ENCODE measurements at regions not wholly inside any gene's neighbourhood (a gene's known extent, or its start where the extent isn't known, plus 50 kb on each side); places are given as distances from the start of the nearest gene placed in this dataset.

DNA sequence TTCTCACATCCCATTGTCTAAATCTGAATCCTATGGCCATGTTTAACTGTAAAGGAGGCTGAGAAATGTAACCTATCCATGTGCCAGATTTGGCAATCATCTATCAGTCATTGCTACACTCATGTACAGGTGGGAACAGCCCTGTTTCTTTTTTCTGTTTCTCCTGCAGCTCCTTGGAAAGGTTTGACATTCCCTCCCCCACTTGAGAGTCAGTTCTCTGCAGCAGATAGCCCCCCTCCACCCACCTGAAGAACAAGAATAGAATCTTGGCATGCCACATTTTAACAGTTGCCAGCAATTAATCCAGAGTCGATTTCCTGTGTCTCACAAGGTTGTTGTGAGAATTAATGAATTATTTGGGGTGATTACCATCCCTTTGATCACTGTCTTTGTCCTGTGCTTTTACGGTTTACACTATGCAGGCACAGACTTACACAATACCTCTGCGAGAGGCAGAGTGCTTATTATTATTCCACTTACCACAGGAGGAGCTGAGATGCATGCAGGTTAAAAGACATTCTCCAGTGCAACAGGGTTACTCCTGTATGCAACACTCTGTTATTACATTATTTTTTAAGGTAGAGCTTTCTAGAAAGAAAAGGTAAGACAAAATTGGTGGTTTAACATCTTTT lies 351.0 kb upstream of the THRB start (continued):
- TF ChIP-seq, protein P1, sequence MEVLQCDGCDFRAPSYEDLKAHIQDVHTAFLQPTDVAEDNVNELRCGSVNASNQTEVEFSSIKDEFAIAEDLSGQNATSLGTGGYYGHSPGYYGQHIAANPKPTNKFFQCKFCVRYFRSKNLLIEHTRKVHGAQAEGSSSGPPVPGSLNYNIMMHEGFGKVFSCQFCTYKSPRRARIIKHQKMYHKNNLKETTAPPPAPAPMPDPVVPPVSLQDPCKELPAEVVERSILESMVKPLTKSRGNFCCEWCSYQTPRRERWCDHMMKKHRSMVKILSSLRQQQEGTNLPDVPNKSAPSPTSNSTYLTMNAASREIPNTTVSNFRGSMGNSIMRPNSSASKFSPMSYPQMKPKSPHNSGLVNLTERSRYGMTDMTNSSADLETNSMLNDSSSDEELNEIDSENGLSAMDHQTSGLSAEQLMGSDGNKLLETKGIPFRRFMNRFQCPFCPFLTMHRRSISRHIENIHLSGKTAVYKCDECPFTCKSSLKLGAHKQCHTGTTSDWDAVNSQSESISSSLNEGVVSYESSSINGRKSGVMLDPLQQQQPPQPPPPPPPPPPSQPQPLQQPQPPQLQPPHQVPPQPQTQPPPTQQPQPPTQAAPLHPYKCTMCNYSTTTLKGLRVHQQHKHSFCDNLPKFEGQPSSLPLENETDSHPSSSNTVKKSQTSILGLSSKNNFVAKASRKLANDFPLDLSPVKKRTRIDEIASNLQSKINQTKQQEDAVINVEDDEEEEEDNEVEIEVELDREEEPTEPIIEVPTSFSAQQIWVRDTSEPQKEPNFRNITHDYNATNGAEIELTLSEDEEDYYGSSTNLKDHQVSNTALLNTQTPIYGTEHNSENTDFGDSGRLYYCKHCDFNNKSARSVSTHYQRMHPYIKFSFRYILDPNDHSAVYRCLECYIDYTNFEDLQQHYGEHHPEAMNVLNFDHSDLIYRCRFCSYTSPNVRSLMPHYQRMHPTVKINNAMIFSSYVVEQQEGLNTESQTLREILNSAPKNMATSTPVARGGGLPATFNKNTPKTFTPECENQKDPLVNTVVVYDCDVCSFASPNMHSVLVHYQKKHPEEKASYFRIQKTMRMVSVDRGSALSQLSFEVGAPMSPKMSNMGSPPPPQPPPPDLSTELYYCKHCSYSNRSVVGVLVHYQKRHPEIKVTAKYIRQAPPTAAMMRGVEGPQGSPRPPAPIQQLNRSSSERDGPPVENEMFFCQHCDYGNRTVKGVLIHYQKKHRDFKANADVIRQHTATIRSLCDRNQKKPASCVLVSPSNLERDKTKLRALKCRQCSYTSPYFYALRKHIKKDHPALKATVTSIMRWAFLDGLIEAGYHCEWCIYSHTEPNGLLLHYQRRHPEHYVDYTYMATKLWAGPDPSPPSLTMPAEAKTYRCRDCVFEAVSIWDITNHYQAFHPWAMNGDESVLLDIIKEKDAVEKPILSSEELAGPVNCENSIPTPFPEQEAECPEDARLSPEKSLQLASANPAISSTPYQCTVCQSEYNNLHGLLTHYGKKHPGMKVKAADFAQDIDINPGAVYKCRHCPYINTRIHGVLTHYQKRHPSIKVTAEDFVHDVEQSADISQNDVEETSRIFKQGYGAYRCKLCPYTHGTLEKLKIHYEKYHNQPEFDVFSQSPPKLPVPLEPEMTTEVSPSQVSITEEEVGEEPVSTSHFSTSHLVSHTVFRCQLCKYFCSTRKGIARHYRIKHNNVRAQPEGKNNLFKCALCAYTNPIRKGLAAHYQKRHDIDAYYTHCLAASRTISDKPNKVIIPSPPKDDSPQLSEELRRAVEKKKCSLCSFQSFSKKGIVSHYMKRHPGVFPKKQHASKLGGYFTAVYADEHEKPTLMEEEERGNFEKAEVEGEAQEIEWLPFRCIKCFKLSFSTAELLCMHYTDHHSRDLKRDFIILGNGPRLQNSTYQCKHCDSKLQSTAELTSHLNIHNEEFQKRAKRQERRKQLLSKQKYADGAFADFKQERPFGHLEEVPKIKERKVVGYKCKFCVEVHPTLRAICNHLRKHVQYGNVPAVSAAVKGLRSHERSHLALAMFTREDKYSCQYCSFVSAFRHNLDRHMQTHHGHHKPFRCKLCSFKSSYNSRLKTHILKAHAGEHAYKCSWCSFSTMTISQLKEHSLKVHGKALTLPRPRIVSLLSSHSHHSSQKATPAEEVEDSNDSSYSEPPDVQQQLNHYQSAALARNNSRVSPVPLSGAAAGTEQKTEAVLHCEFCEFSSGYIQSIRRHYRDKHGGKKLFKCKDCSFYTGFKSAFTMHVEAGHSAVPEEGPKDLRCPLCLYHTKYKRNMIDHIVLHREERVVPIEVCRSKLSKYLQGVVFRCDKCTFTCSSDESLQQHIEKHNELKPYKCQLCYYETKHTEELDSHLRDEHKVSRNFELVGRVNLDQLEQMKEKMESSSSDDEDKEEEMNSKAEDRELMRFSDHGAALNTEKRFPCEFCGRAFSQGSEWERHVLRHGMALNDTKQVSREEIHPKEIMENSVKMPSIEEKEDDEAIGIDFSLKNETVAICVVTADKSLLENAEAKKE (CRISPR knock-in tag; IDR thresholded peaks at IDR 0.05) = no peak
- TF ChIP-seq, protein P2, sequence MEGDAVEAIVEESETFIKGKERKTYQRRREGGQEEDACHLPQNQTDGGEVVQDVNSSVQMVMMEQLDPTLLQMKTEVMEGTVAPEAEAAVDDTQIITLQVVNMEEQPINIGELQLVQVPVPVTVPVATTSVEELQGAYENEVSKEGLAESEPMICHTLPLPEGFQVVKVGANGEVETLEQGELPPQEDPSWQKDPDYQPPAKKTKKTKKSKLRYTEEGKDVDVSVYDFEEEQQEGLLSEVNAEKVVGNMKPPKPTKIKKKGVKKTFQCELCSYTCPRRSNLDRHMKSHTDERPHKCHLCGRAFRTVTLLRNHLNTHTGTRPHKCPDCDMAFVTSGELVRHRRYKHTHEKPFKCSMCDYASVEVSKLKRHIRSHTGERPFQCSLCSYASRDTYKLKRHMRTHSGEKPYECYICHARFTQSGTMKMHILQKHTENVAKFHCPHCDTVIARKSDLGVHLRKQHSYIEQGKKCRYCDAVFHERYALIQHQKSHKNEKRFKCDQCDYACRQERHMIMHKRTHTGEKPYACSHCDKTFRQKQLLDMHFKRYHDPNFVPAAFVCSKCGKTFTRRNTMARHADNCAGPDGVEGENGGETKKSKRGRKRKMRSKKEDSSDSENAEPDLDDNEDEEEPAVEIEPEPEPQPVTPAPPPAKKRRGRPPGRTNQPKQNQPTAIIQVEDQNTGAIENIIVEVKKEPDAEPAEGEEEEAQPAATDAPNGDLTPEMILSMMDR (conservative IDR thresholded peaks at IDR 0.05; ENCODE audit: low read depth in 2 of 2) = no peak
- TF ChIP-seq ZNF114 (CRISPR knock-in tag; IDR thresholded peaks at IDR 0.05) (no peak), EZH2 (IDR thresholded peaks at IDR 0.05; ENCODE audit: low read depth, unreplicated experiment) (no peak), POLR2AphosphoS5 (IDR thresholded peaks at IDR 0.05; ENCODE audit: low read depth) (no peak), ZNF331 (CRISPR knock-in tag; IDR thresholded peaks at IDR 0.05; ENCODE audit: low read depth) (no peak), JUNB (IDR thresholded peaks at IDR 0.05; ENCODE audit: unreplicated experiment) (no peak), NANOG (IDR thresholded peaks at IDR 0.05; ENCODE audit: borderline replicate concordance) (no peak), STAT1 (IDR thresholded peaks at IDR 0.05; ENCODE audit: unreplicated experiment) (no peak), CREB1 (CRISPR knock-in tag; IDR thresholded peaks at IDR 0.05; ENCODE audit: low read depth) (no peak)
- TF ChIP-seq, protein P3, sequence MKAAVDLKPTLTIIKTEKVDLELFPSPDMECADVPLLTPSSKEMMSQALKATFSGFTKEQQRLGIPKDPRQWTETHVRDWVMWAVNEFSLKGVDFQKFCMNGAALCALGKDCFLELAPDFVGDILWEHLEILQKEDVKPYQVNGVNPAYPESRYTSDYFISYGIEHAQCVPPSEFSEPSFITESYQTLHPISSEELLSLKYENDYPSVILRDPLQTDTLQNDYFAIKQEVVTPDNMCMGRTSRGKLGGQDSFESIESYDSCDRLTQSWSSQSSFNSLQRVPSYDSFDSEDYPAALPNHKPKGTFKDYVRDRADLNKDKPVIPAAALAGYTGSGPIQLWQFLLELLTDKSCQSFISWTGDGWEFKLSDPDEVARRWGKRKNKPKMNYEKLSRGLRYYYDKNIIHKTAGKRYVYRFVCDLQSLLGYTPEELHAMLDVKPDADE (IDR thresholded peaks at IDR 0.05) = no peak
